Tibial nerve (tissue), 4 donors: ENCODE measurements at regions not wholly inside any gene's neighbourhood (a gene's known extent, or its start where the extent isn't known, plus 50 kb on each side); places are given as distances from the start of the nearest gene placed in this dataset.
A peak's percentile ranks its signal among the peaks of the same experiment; 100 is the strongest.

ENCODE experiments used
- DNase-seq, 2 donors: peaks; one replicate each; pipeline ENCODE4 v3.0.0-alpha.2; 2019; ENCODE audit warnings: low spot score in 2 of 2
- H3K27ac ChIP-seq, 4 donors: fragments of 200-600 bp; sonication (generic) in 3 of 4; one replicate each; pipeline ENCODE4 v1.5.1; 2017 to 2019; ENCODE audit warnings: mild to moderate bottlenecking in 1 of 4
- H3K27me3 ChIP-seq, 2 donors: fragments of 200-600 bp; sonication (generic) in 1 of 2; one replicate each; pipeline versions ENCODE4 v1.5.1 to v1.6.0; 2017 to 2019
- H3K36me3 ChIP-seq, 3 donors: fragments of 200-600 bp; sonication (generic); one replicate each; pipeline ENCODE4 v1.5.1; 2018 to 2019
- H3K4me1 ChIP-seq, 4 donors: fragments of 200-600 bp; sonication (generic) in 3 of 4; one replicate each; pipeline ENCODE4 v1.5.1; 2017 to 2019
- H3K4me3 ChIP-seq, 4 donors: fragments of 200-600 bp; sonication (generic) in 3 of 4; one replicate each; pipeline ENCODE4 v1.5.1; 2017 to 2019; ENCODE audit warnings: mild to moderate bottlenecking in 1 of 4, moderate library complexity in 1 of 4
- H3K9me3 ChIP-seq, 4 donors: fragments of 200-600 bp; sonication (generic) in 3 of 4; one replicate each; pipeline ENCODE4 v1.5.1; 2017 to 2019
- CTCF ChIP-seq, 5 experiments: fragments of 200-600 bp in 3 of 5; fragments of 450-650 bp in 2 of 5; sonication (generic) in 3 of 5; IDR thresholded peaks; one replicate each; pipeline ENCODE4 v1.5.1; 2016 to 2019; ENCODE audit warnings: antibody characterized with exemption in 5 of 5, mild to moderate bottlenecking in 3 of 5, moderate library complexity in 2 of 5
- EP300 ChIP-seq, 2 donors: sonication (generic); formaldehyde crosslinking; IDR thresholded peaks; one replicate each; pipeline ENCODE4 v1.6.1; 2017; ENCODE audit warnings: antibody characterized with exemption in 2 of 2, mild to moderate bottlenecking in 1 of 2
- POLR2A ChIP-seq, 2 donors: fragments of 450-650 bp; IDR thresholded peaks; one replicate each; pipeline ENCODE4 v1.6.1; 2017; ENCODE audit warnings: antibody characterized with exemption in 2 of 2, mild to moderate bottlenecking in 2 of 2, moderate library complexity in 2 of 2
- WGBS, 2 donors: methylation state at CpG; one replicate each; pipeline ENCODE4 v1.1.5; 2018; 5-methylcytosine and 5-hydroxymethylcytosine counted together

- DNase-seq, result no peak
- H3K4me1 ChIP-seq, result peaks cover 0 to 30% (median 10%) of the 10 kb centered on the region in 4 donors
- peak overlapping the region in 3 of 4 donors; percentile 44 to 79 (median 76) for H3K27ac ChIP-seq
- no peaks in the 10 kb centered on the region for H3K27me3 ChIP-seq
- WGBS, 2 donors, result 53 to 60% methylated on average over 4 of the region's 4 CpGs
- peaks cover 0 to 20% (median 2%) of the 10 kb centered on the region in 4 donors for H3K9me3 ChIP-seq
- H3K4me3 ChIP-seq, result no peak overlapping the region
- TF ChIP-seq CTCF (IDR thresholded peaks at IDR 0.05) (no peak), EP300 (IDR thresholded peaks at IDR 0.05) (no peak), POLR2A (IDR thresholded peaks at IDR 0.05) (no peak)
- H3K36me3 ChIP-seq, result peaks cover 0 to 3% (median 0%) of the 10 kb centered on the region in 3 donors
These were observed 89.6 kb upstream of the GALNT15 start for GRCh38 chr3:16084887-16085286.

DNA sequence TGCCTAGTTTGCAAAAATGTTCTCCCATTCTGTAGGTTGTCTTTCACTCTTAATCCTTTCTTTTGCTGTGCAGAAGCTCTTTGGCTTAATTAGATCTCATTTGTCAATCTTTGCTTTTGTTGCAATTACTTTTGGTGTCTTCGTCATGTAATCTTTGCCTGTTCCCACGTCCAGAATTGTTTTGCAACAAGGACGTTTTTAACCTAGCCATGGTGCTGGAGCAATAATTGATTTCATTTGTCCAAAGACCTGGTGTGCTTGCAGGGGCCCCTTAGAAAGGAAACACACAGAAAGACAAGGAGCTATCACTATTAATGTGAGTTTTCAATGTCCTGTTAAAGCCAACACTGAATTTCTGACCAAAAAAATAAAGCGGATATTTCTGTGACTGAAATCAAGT, 89.1 kb upstream of the GALNT15 start:
- Histone ChIP-seq H3K27ac (peak overlapping the region; percentile 44 to 79 (median 60)), H3K27me3 (no peaks in the 10 kb centered on the region), H3K36me3 (peaks cover 0 to 3% (median 0%) of the 10 kb centered on the region in 3 donors), H3K4me3 (no peak overlapping the region), H3K9me3 (peaks cover 0 to 20% (median 2%) of the 10 kb centered on the region in 4 donors), H3K4me1 (peaks cover 0 to 36% (median 12%) of the 10 kb centered on the region in 4 donors)
- WGBS, 2 donors, result 12 to 16% methylated on average over 4 of the region's 4 CpGs
- TF ChIP-seq CTCF (IDR thresholded peaks at IDR 0.05) (no peak), EP300 (IDR thresholded peaks at IDR 0.05) (peak in 1 of 2 donors; percentile 15), POLR2A (IDR thresholded peaks at IDR 0.05) (no peak)
- DNase-seq, result no peak

- Histone ChIP-seq H3K27ac (peak overlapping the region; percentile 44 to 79 (median 60)), H3K9me3 (peaks cover 0 to 17% (median 2%) of the 10 kb centered on the region in 4 donors), H3K27me3 (no peaks in the 10 kb centered on the region), H3K4me1 (peaks cover 0 to 41% (median 13%) of the 10 kb centered on the region in 4 donors), H3K36me3 (peaks cover 0 to 3% (median 0%) of the 10 kb centered on the region in 3 donors), H3K4me3 (no peak overlapping the region)
- 41 to 43% methylated on average over 13 of the region's 13 CpGs for WGBS, 2 donors
- TF ChIP-seq POLR2A (IDR thresholded peaks at IDR 0.05) (no peak), EP300 (IDR thresholded peaks at IDR 0.05) (peak; percentile 48 to 54), CTCF (IDR thresholded peaks at IDR 0.05) (no peak)
- DNase-seq, result peak; percentile 67 to 76
These were observed 88.4 kb upstream of the GALNT15 start for GRCh38 chr3:16085884-16086608.

GRCh38 chr3:16086690-16087089, 87.8 kb upstream of the GALNT15 start:
- Histone ChIP-seq H3K36me3 (peaks cover 0 to 1% (median 0%) of the 10 kb centered on the region in 3 donors), H3K4me1 (peaks cover 0 to 41% (median 13%) of the 10 kb centered on the region in 4 donors), H3K27ac (peak overlapping the region in 2 of 4 donors; percentile 76 to 79), H3K27me3 (no peaks in the 10 kb centered on the region), H3K9me3 (peaks cover 0 to 10% (median under 1%) of the 10 kb centered on the region in 4 donors), H3K4me3 (no peak overlapping the region)
- 60 to 64% methylated on average over 1 of the region's 1 CpG for WGBS, 2 donors
- no peak for DNase-seq
- no peak for TF ChIP-seq POLR2A (IDR thresholded peaks at IDR 0.05)
- no peak for TF ChIP-seq EP300 (IDR thresholded peaks at IDR 0.05)
- no peak for TF ChIP-seq CTCF (IDR thresholded peaks at IDR 0.05)

DNA sequence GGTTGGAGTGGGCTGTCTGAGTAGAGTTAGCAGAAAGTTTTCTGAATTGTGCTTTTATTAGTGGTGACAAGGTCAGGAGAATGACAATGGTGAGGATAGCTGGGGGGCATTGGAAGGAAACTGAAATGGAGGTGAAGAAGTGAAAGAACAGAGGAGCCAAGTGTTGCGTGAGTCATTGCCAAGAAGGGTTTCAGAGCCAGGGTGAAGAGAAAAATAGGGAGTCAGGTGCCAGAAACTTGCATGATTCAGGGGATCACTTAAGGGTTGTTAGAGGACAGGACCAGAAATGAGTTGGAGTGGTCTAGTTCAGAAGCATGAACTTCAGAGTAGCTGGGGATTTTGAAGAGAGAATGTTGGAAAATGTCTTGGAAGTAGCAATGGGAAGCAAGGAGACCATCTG, 86.0 kb upstream of the GALNT15 start:
- Histone ChIP-seq H3K27ac (no peak overlapping the region), H3K4me3 (no peak overlapping the region), H3K27me3 (no peaks in the 10 kb centered on the region), H3K36me3 (no peaks in the 10 kb centered on the region), H3K4me1 (peaks cover 0 to 41% (median 13%) of the 10 kb centered on the region in 4 donors), H3K9me3 (no peaks in the 10 kb centered on the region)
- WGBS, 2 donors, result 73 to 84% methylated on average over 1 of the region's 1 CpG
- TF ChIP-seq CTCF (IDR thresholded peaks at IDR 0.05) (no peak), POLR2A (IDR thresholded peaks at IDR 0.05) (no peak), EP300 (IDR thresholded peaks at IDR 0.05) (no peak)
- DNase-seq, result no peak
